ENCODE measurements at regions not wholly inside any gene's neighbourhood (a gene's known extent, or its start where the extent isn't known, plus 50 kb on each side); places are given as distances from the start of the nearest gene placed in this dataset.

DNA sequence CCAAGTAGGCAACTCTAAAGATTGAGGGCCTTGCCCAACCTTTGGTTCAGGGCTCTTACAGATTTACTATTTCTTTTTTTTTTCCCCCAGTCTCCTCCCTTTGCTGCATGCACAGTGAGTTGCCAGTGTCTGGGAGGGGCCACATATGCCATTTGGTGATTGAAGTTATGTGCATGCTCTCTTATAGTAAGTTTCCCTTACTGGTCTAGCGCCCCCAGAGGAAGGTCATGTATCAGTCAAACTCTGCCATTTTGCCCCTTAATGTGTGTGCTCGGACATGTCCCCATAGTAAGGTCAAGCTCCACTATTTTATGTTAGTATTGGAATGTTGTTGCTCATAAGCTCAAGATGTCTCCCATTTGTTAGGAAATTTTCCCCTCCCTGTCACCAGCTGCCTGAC, 1138.0 kb upstream of the SLC10A2 start:
- TF ChIP-seq, protein P1, sequence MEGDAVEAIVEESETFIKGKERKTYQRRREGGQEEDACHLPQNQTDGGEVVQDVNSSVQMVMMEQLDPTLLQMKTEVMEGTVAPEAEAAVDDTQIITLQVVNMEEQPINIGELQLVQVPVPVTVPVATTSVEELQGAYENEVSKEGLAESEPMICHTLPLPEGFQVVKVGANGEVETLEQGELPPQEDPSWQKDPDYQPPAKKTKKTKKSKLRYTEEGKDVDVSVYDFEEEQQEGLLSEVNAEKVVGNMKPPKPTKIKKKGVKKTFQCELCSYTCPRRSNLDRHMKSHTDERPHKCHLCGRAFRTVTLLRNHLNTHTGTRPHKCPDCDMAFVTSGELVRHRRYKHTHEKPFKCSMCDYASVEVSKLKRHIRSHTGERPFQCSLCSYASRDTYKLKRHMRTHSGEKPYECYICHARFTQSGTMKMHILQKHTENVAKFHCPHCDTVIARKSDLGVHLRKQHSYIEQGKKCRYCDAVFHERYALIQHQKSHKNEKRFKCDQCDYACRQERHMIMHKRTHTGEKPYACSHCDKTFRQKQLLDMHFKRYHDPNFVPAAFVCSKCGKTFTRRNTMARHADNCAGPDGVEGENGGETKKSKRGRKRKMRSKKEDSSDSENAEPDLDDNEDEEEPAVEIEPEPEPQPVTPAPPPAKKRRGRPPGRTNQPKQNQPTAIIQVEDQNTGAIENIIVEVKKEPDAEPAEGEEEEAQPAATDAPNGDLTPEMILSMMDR (IDR thresholded peaks at IDR 0.05; ENCODE audit: insufficient read depth, low read length, poor library complexity, severe bottlenecking): peak; percentile 5
- DNase-seq (ENCODE audit: extremely low read depth, insufficient read length): no peak
- Histone ChIP-seq H3K36me3 (ENCODE audit: control insufficient read depth, insufficient read depth, low read length) (no peaks in the 10 kb centered on the region), H3K4me3 (replicated peaks; ENCODE audit: low read depth, low read length) (no peak overlapping the region), H3K27me3 (replicated peaks; ENCODE audit: control insufficient read depth, insufficient read depth, low read length) (no peaks in the 10 kb centered on the region)

DNA sequence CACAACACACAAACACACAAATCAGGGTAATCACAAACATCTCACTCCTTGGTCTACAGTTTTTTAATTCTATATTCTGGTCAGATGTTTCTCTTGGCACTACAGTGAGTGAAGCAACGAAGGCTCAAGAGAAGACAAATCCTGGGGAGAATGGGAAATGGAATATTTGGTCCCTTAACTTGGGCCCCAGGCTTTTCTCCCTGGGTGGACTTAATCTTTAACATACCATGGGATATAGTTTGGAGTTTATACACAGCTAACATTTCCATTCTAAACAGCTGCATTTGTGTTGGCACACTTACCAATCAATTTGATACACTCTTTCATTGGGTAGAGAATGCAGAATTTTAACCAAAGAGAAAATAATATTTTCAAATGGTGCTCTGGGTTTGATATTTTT, 1132.6 kb upstream of the SLC10A2 start:
- TF ChIP-seq, protein P1 (IDR thresholded peaks at IDR 0.05; ENCODE audit: insufficient read depth, low read length, poor library complexity, severe bottlenecking): no peak
- Histone ChIP-seq H3K27me3 (replicated peaks; ENCODE audit: control insufficient read depth, insufficient read depth, low read length) (no peaks in the 10 kb centered on the region), H3K4me3 (replicated peaks; ENCODE audit: low read depth, low read length) (no peak overlapping the region), H3K36me3 (ENCODE audit: control insufficient read depth, insufficient read depth, low read length) (no peaks in the 10 kb centered on the region)
- no peak for DNase-seq (ENCODE audit: extremely low read depth, insufficient read length)

DNA sequence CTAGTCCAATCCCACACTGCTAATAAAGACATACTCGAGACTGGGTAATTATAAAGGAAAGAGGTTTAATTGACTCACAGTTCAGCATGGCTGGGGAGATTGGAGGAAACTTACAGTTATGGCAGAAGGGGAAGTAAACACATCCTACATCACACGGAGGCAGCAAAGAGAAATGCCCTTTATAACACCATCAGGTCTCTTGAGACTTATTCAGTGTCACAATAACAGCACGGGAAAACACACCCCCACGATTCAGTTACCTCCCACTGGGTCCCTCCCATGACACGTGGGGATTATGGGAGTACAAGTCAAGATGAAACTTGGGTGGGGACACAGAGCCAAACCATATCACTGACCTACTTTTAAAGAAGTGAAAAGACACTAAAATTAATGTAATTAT, 1130.4 kb upstream of the SLC10A2 start:
- no peak overlapping the region for H3K4me3 ChIP-seq (replicated peaks; ENCODE audit: low read depth, low read length)
- H3K27me3 ChIP-seq (replicated peaks; ENCODE audit: control insufficient read depth, insufficient read depth, low read length): no peaks in the 10 kb centered on the region
- H3K36me3 ChIP-seq (ENCODE audit: control insufficient read depth, insufficient read depth, low read length): no peaks in the 10 kb centered on the region
- DNase-seq (ENCODE audit: extremely low read depth, insufficient read length): no peak
- TF ChIP-seq, protein P1 (IDR thresholded peaks at IDR 0.05; ENCODE audit: insufficient read depth, low read length, poor library complexity, severe bottlenecking): no peak

DNA sequence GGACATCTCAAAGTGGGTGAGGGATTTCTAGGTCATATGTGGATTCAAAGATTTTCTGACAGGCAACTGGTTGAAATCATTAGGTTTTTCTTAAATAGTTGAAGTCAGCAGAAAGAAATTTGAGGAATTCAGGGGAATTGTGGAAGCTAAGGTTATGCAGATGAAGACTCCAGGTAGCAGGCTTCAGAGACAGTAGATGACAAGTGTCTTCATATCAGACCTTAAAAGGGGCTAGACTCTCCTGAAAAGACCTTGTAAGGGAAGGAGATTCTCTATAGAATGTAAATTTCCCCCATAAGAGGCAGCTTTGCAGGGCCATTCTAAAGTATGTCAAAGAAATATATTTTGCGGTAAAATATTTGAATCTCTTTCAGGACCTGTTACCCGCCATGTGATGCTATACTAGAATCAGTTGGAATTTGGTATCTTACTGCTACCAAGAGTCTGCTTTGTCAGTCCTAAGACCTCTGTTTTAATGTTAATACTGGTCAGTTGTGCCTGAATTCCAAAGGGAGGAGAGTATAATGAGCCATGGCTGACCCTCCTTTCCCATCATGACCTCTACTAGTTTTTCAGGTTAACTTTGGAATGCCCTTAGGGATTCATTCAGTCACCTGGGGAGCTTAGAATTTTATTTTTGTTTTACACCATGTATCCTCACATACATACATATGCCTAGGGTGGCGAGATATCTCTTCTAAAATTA, 1115.5 kb upstream of the SLC10A2 start:
- DNase-seq (ENCODE audit: extremely low read depth, insufficient read length): no peak
- H3K36me3 ChIP-seq (ENCODE audit: control insufficient read depth, insufficient read depth, low read length): no peaks in the 10 kb centered on the region
- H3K4me3 ChIP-seq (replicated peaks; ENCODE audit: low read depth, low read length): no peak overlapping the region
- TF ChIP-seq, protein P1 (IDR thresholded peaks at IDR 0.05; ENCODE audit: insufficient read depth, low read length, poor library complexity, severe bottlenecking): no peak
- H3K27me3 ChIP-seq (replicated peaks; ENCODE audit: control insufficient read depth, insufficient read depth, low read length): no peaks in the 10 kb centered on the region

DNA sequence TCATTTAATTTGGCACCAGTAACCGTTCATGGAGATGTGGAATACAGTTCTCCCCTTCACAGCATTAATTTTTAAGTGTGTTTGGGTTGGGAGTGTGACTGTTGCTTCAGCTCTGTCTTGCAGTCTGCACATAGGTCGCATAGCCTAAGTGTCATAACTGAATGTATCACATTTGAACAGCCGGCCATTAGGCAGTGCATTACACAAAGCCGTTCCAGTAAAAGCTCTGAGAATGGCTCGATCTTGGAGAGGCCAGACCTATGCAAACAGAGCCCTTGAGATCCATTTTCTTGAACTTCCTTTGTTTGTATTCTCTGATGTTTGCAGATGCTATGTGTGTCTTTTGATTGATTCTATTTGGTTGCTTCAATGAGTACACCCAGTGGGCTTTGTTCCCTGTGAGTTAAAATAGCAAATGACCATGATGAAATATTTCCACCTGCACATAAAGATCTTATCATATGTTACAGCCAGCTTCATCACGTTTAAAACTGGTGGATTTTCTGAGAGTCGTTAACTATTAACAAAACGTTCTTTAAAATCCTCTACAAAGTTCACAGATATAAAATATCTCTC, 1104.9 kb upstream of the SLC10A2 start:
- Histone ChIP-seq H3K36me3 (ENCODE audit: control insufficient read depth, insufficient read depth, low read length) (no peaks in the 10 kb centered on the region), H3K4me3 (replicated peaks; ENCODE audit: low read depth, low read length) (no peak overlapping the region), H3K27me3 (replicated peaks; ENCODE audit: control insufficient read depth, insufficient read depth, low read length) (no peaks in the 10 kb centered on the region)
- TF ChIP-seq, protein P1 (IDR thresholded peaks at IDR 0.05; ENCODE audit: insufficient read depth, low read length, poor library complexity, severe bottlenecking): no peak
- DNase-seq (ENCODE audit: extremely low read depth, insufficient read length): no peak
